ENCODE measurements at regions not wholly inside any gene's neighbourhood (a gene's known extent, or its start where the extent isn't known, plus 50 kb on each side); places are given as distances from the start of the nearest gene placed in this dataset.

GRCh38 chr2:199603721-199604291, 146.1 kb upstream of the SATB2 start:
- in situ Hi-C loops (cut with MboI) (no loop called here), intact Hi-C loops (cut with micrococcal nuclease; ENCODE audit: unreplicated experiment) (no loop called here)
- DNase-seq (ENCODE audit: low read depth, low spot score) = no peak
- ChIA-PET SMC1A (ENCODE audit: uncharacterized antibody, unreplicated experiment) (no interaction called here), CTCF (no interaction called here), RAD21 (ENCODE audit: unreplicated experiment) (no interaction called here), POLR2A (no interaction called here)
- 50% methylated on average over 27 of the region's 39 CpGs for WGBS (ENCODE audit: insufficient coverage, insufficient replicate concordance, low lambda C conversion rate, missing lambda C conversion rate)
- Histone ChIP-seq H3K27me3 (replicated peaks in 1 of 2; ENCODE audit: control insufficient read depth in 2 of 2, insufficient read depth in 2 of 2, low read length in 1 of 2) (no peaks in the 10 kb centered on the region; a peak in 1 of 4 replicates), H3K9me3 (replicated peaks; ENCODE audit: control insufficient read depth, insufficient read depth, low read length) (no peaks in the 10 kb centered on the region), H3K27ac (ENCODE audit: control insufficient read depth, insufficient read depth) (no peak overlapping the region), H3K4me3 (no peak overlapping the region), H2AFZ (ENCODE audit: control insufficient read depth, low read depth, low read length) (no peak overlapping the region), H3K4me2 (ENCODE audit: control insufficient read depth, insufficient read depth) (no peak overlapping the region), H3K4me1 (ENCODE audit: control insufficient read depth, insufficient read depth, low read length) (no peaks in the 10 kb centered on the region), H3K9ac (ENCODE audit: control insufficient read depth, insufficient read depth, low read length) (no peak overlapping the region), H4K20me1 (ENCODE audit: control insufficient read depth, insufficient read depth) (no peaks in the 10 kb centered on the region), H3K79me2 (ENCODE audit: control insufficient read depth, insufficient read depth, low read length) (no peaks in the 10 kb centered on the region), H3K36me3 (ENCODE audit: control insufficient read depth in 2 of 2, insufficient read depth in 2 of 2, low read length in 1 of 2) (no peaks in the 10 kb centered on the region)
- no TSS peak for BruUV-seq (replicated peaks)
- TF ChIP-seq ZSCAN29 (IDR thresholded peaks at IDR 0.05) = no peak
- TF ChIP-seq NFYA (IDR thresholded peaks at IDR 0.05; ENCODE audit: borderline replicate concordance, low read depth, low read length) = no peak
- TF ChIP-seq DPF2 (IDR thresholded peaks at IDR 0.05) = no peak
- TF ChIP-seq FOXM1 (IDR thresholded peaks at IDR 0.05; ENCODE audit: low read depth, low read length) = no peak
- no peak for TF ChIP-seq SMAD5 (IDR thresholded peaks at IDR 0.05; ENCODE audit: low read depth)
- TF ChIP-seq MAX (IDR thresholded peaks at IDR 0.05; ENCODE audit: low read depth, low read length) = no peak
- no peak for TF ChIP-seq KAT2A (conservative IDR thresholded peaks at IDR 0.05; ENCODE audit: control insufficient read depth, low read depth, low read length)
- no peak for TF ChIP-seq USF2 (IDR thresholded peaks at IDR 0.05; ENCODE audit: borderline replicate concordance, low read depth, low read length)
- no peak for TF ChIP-seq TCF7 (IDR thresholded peaks at IDR 0.05; ENCODE audit: borderline replicate concordance)
- TF ChIP-seq E2F8 (IDR thresholded peaks at IDR 0.05; ENCODE audit: low read depth, partially characterized antibody) = no peak
- TF ChIP-seq ETV6 (conservative IDR thresholded peaks at IDR 0.05 in 1 of 2, IDR thresholded peaks at IDR 0.05 in 1 of 2; ENCODE audit: borderline replicate concordance in 1 of 2, low read depth in 1 of 2) = no peak
- no peak for TF ChIP-seq MLLT1 (IDR thresholded peaks at IDR 0.05)
- TF ChIP-seq CREM (IDR thresholded peaks at IDR 0.05; ENCODE audit: low read depth) = no peak
- no peak for TF ChIP-seq SMC3 (IDR thresholded peaks at IDR 0.05; ENCODE audit: borderline replicate concordance, low read length)
- TF ChIP-seq TARDBP (IDR thresholded peaks at IDR 0.05; ENCODE audit: borderline replicate concordance) = no peak
- TF ChIP-seq ZZZ3 (IDR thresholded peaks at IDR 0.05; ENCODE audit: control insufficient read depth, insufficient read length, low read depth) = no peak
- TF ChIP-seq ESRRA (IDR thresholded peaks at IDR 0.05; ENCODE audit: low read length) = no peak
- TF ChIP-seq RBBP5 (conservative IDR thresholded peaks at IDR 0.05) = no peak
- TF ChIP-seq ELK1 (IDR thresholded peaks at IDR 0.05; ENCODE audit: low read depth, low read length) = no peak
- ATAC-seq = no peak
- FAIRE-seq = no peak
